Keratinocyte (primary cell): ENCODE measurements at regions not wholly inside any gene's neighbourhood (a gene's known extent, or its start where the extent isn't known, plus 50 kb on each side); places are given as distances from the start of the nearest gene placed in this dataset.
"Not testable (repeated sequence)": the region's sequence is repeated elsewhere in the genome, so short reads cannot be mapped to it uniquely, and the experiment has no call there.

Experiments
- DNase-seq: peaks from one replicate; pipeline ENCODE4 v3.0.0-alpha.2; 2011; ENCODE audit warnings: low read depth, missing footprints, low spot score
- FAIRE-seq: peaks from 2 replicates; lab custom pipeline; 2011; peaks lifted over from hg19 to GRCh38; lab: Jason Lieb, UNC
- H2AFZ ChIP-seq: 2 replicates; pipeline ENCODE4 v1.6.0; 2012; ENCODE audit warnings: low read length, control low read depth, inconsistent platforms; ENCODE audit not compliant: control insufficient read depth
- H3K27ac ChIP-seq: 2 replicates; pipeline ENCODE4 v1.5.1; 2011; ENCODE audit warnings: low read length; ENCODE audit not compliant: control insufficient read depth, insufficient read depth
- H3K27me3 ChIP-seq: 3 replicates; pipeline ENCODE4 v1.6.0; 2011; ENCODE audit warnings: low read length; ENCODE audit not compliant: control insufficient read depth, insufficient read depth; ENCODE audit errors: extremely low read depth
- H3K36me3 ChIP-seq, 2 experiments: 2 replicates in 1 of 2; 3 replicates in 1 of 2; pipeline ENCODE4 v1.5.1; 2011; ENCODE audit warnings: low read length in 2 of 2, mild to moderate bottlenecking in 1 of 2; ENCODE audit not compliant: control insufficient read depth in 2 of 2, insufficient read depth in 2 of 2; ENCODE audit errors: extremely low read depth in 1 of 2
- H3K4me1 ChIP-seq: 3 replicates; pipeline ENCODE4 v1.5.1; 2011; ENCODE audit warnings: low read length; ENCODE audit not compliant: control insufficient read depth, insufficient read depth; ENCODE audit errors: extremely low read depth
- H3K4me2 ChIP-seq: 3 replicates; pipeline ENCODE4 v1.6.0; 2011; ENCODE audit warnings: low read depth, low read length; ENCODE audit not compliant: control insufficient read depth, insufficient read depth; ENCODE audit errors: extremely low read depth
- H3K4me3 ChIP-seq, 3 experiments: fragments of 200-600 bp in 1 of 3; sonication (generic) in 1 of 3; 2 replicates in 2 of 3; 3 replicates in 1 of 3; pipeline ENCODE4 v1.5.1; 2011 to 2016; ENCODE audit warnings: low read length in 3 of 3, mild to moderate bottlenecking in 3 of 3, control low read depth in 2 of 3, inconsistent platforms in 1 of 3, low read depth in 1 of 3, mixed read lengths in 1 of 3, mixed run types in 1 of 3, moderate library complexity in 1 of 3; ENCODE audit not compliant: control insufficient read depth in 2 of 3, insufficient read depth in 2 of 3; ENCODE audit errors: extremely low read depth in 1 of 3
- H3K79me2 ChIP-seq: 2 replicates; pipeline ENCODE4 v1.6.0; 2012; ENCODE audit warnings: low read length; ENCODE audit not compliant: control insufficient read depth, insufficient read depth
- H3K9ac ChIP-seq: 3 replicates; pipeline ENCODE4 v1.6.0; 2011; ENCODE audit warnings: low read length; ENCODE audit not compliant: control insufficient read depth, insufficient read depth; ENCODE audit errors: extremely low read depth
- H3K9me1 ChIP-seq: 3 replicates; pipeline ENCODE4 v1.6.0; 2011; ENCODE audit warnings: low read length; ENCODE audit not compliant: control insufficient read depth, insufficient read depth; ENCODE audit errors: extremely low read depth
- H3K9me3 ChIP-seq: 2 replicates; pipeline ENCODE4 v1.5.1; 2012; ENCODE audit warnings: low read depth, low read length; ENCODE audit not compliant: control insufficient read depth
- H4K20me1 ChIP-seq: 3 replicates; pipeline ENCODE4 v1.6.0; 2011; ENCODE audit warnings: low read length; ENCODE audit not compliant: control insufficient read depth, insufficient read depth; ENCODE audit errors: extremely low read depth
- EZH2 ChIP-seq: IDR thresholded peaks from one replicate; pipeline ENCODE4 v1.6.1; 2012; ENCODE audit warnings: inconsistent platforms, mild to moderate bottlenecking, low read length, moderate library complexity
- dilution Hi-C: fragments of 300-500 bp; cut with MboI; formaldehyde crosslinking; loops from one replicate; pipeline ENCODE4 v1.7.0; 2020; ENCODE audit warnings: low sequenced_read_pairs; ENCODE audit not compliant: extremely low pct_ligation_motif_present
- TF ChIP-seq, protein P1 (sequence below), 3 experiments: IDR thresholded peaks in 1 of 3; conservative IDR thresholded peaks in 1 of 3; optimal IDR thresholded peaks in 1 of 3; 2 replicates in 2 of 3; 3 replicates in 1 of 3; pipeline versions ENCODE3 to v1.5.1; 2011; ENCODE audit warnings: low read length in 3 of 3, mild to moderate bottlenecking in 3 of 3, moderate library complexity in 2 of 3, control low read depth in 1 of 3, inconsistent platforms in 1 of 3; ENCODE audit not compliant: insufficient read depth in 2 of 3; ENCODE audit errors: extremely low read depth in 1 of 3

DNA sequence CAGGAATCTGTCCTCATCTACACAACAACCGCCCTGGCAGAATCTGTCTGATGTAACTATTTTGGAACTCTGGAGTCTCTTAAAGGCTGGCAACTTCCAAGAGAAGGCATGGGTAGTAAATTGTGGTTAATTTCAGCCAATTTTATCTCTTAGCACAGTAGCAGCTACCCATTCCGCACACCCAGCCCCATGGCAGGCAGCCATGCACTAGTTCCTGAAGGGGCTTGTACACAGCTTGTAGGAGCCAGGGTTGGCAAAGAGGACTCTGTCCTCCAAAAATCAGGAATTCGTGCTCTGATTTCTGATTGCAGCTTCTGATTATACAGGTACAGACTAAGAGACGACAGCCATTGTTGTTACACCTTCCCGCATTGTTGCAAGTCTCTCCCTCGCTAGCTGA lies 155.9 kb downstream of the RNF144B start:
- H3K9me1 ChIP-seq, result no peaks in the 10 kb centered on the region
- H4K20me1 ChIP-seq, result no peaks in the 10 kb centered on the region
- no peaks in the 10 kb centered on the region for H3K79me2 ChIP-seq
- TF ChIP-seq EZH2, result no peak
- TF ChIP-seq, protein P1, sequence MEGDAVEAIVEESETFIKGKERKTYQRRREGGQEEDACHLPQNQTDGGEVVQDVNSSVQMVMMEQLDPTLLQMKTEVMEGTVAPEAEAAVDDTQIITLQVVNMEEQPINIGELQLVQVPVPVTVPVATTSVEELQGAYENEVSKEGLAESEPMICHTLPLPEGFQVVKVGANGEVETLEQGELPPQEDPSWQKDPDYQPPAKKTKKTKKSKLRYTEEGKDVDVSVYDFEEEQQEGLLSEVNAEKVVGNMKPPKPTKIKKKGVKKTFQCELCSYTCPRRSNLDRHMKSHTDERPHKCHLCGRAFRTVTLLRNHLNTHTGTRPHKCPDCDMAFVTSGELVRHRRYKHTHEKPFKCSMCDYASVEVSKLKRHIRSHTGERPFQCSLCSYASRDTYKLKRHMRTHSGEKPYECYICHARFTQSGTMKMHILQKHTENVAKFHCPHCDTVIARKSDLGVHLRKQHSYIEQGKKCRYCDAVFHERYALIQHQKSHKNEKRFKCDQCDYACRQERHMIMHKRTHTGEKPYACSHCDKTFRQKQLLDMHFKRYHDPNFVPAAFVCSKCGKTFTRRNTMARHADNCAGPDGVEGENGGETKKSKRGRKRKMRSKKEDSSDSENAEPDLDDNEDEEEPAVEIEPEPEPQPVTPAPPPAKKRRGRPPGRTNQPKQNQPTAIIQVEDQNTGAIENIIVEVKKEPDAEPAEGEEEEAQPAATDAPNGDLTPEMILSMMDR (optimal IDR thresholded peaks at IDR 0.05 in 1 of 3, IDR thresholded peaks at IDR 0.05 in 1 of 3, conservative IDR thresholded peaks at IDR 0.05 in 1 of 3; ENCODE audit: extremely low read depth in 1 of 3, insufficient read depth in 2 of 3, low read length in 3 of 3), result no peak
- no peaks in the 10 kb centered on the region for H3K36me3 ChIP-seq
- H3K9ac ChIP-seq, result no peak overlapping the region
- H3K4me1 ChIP-seq, result no peaks in the 10 kb centered on the region
- no peak overlapping the region for H3K4me2 ChIP-seq
- H2AFZ ChIP-seq, result no peak overlapping the region
- FAIRE-seq, result no peak
- DNase-seq, result no peak
- dilution Hi-C loops, result no loop called here
- H3K9me3 ChIP-seq, result no peaks in the 10 kb centered on the region
- peaks cover 9% of the 10 kb centered on the region for H3K27me3 ChIP-seq
- no peak overlapping the region for H3K27ac ChIP-seq
- no peak overlapping the region for H3K4me3 ChIP-seq

DNA sequence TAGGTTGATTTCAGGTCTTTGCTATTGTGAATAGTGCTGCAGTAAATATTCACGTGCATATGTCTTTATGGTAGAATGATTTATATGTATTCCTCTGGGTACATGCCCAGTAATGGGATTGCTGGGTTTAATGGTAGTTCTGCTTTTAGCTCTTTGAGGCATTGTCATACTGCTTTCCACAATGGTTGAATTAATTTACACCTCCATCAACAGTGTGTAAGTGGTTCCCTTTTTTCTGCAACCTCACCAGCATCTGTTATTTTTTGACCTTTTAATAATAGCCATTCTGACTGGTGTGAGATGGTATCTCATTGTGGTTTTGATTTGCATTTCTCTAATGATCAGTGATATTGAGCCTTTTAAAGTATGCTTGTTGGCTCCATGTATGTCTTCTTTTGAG lies 158.0 kb downstream of the RNF144B start:
- H3K27ac ChIP-seq, H4K20me1 ChIP-seq, H3K9ac ChIP-seq, H2AFZ ChIP-seq, DNase-seq, H3K4me1 ChIP-seq, H3K36me3 ChIP-seq, FAIRE-seq, H3K4me2 ChIP-seq, H3K79me2 ChIP-seq, H3K4me3 ChIP-seq, dilution Hi-C loops, H3K9me1 ChIP-seq, H3K9me3 ChIP-seq, H3K27me3 ChIP-seq: not testable (repeated sequence)

DNA sequence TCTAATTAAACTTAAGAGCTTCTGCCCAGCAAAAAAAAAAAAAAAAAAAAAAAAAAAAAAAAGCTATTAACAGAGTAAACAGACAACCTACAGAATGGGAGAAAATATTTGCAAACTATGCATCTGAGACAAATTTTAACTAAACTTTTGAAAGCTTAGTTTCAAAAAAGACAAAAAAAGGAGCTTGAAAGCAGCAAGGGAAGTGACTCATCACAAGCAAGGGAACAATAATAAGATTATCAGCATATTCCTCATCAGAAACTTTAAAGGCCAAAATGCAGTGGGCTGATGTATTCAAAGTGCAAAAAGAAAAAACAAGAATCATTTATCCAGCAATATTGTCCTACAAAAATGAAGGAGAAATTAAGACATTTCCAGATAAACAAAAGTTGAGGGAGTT lies 158.6 kb downstream of the RNF144B start:
- Histone ChIP-seq H3K36me3 (no peaks in the 10 kb centered on the region), H3K27me3 (peaks cover 9% of the 10 kb centered on the region), H3K9ac (no peak overlapping the region), H3K27ac (no peak overlapping the region), H3K4me3 (no peak overlapping the region), H3K9me1 (no peaks in the 10 kb centered on the region), H3K79me2 (no peaks in the 10 kb centered on the region), H3K4me2 (no peak overlapping the region), H2AFZ (no peak overlapping the region), H3K9me3 (no peaks in the 10 kb centered on the region), H3K4me1 (no peaks in the 10 kb centered on the region), H4K20me1 (no peaks in the 10 kb centered on the region)
- FAIRE-seq (no peak), DNase-seq (no peak)
- no peak for TF ChIP-seq EZH2
- TF ChIP-seq, protein P1 (optimal IDR thresholded peaks at IDR 0.05 in 1 of 3, IDR thresholded peaks at IDR 0.05 in 1 of 3, conservative IDR thresholded peaks at IDR 0.05 in 1 of 3; ENCODE audit: extremely low read depth in 1 of 3, insufficient read depth in 2 of 3, low read length in 3 of 3), result no peak
- dilution Hi-C loops, result no loop called here
